Lower leg skin (tissue), 3 donors: ENCODE measurements at regions not wholly inside any gene's neighbourhood (a gene's known extent, or its start where the extent isn't known, plus 50 kb on each side); places are given as distances from the start of the nearest gene placed in this dataset.

Source experiments
- CTCF ChIP-seq, 3 donors: fragments of 450-650 bp; IDR thresholded peaks; one replicate each; pipeline ENCODE4 v1.5.1; 2016; ENCODE audit warnings: antibody characterized with exemption in 3 of 3, mild to moderate bottlenecking in 3 of 3, moderate library complexity in 2 of 3
- POLR2A ChIP-seq, 2 donors: fragments of 450-650 bp; IDR thresholded peaks; one replicate each; pipeline ENCODE4 v1.6.1; 2016 to 2017; ENCODE audit warnings: antibody characterized with exemption in 2 of 2, mild to moderate bottlenecking in 1 of 2, moderate library complexity in 1 of 2

GRCh38 chr1:81156887-81157286 is 643.8 kb upstream of the ADGRL2 start:
- TF ChIP-seq CTCF (IDR thresholded peaks at IDR 0.05) (no peak), POLR2A (IDR thresholded peaks at IDR 0.05) (no peak)
